Pancreas (tissue), 10 donors: ENCODE measurements at regions not wholly inside any gene's neighbourhood (a gene's known extent, or its start where the extent isn't known, plus 50 kb on each side); places are given as distances from the start of the nearest gene placed in this dataset.

Source experiments
- ATAC-seq, 4 donors: fragments of 200-7000 bp; cut with Tn5 transposase; one replicate each; pipeline versions ENCODE4 v1.8.0 to v1.9.1; 2020; ENCODE audit warnings: mild to moderate bottlenecking in 4 of 4, moderate library complexity in 4 of 4
- DNase-seq, 6 donors: peaks; one replicate each; pipeline ENCODE4 v3.0.0-alpha.2; 2020
- FAIRE-seq: peaks from 2 replicates; lab custom pipeline; 2012; peaks lifted over from hg19 to GRCh38; lab: Jason Lieb, UNC
- H3K27ac ChIP-seq, 4 donors: fragments of 200-600 bp; sonication (generic); 1 replicate in 3 of 4; 2 replicates in 1 of 4; pipeline versions ENCODE4 v1.5.0 to v1.8.0; 2020
- H3K27me3 ChIP-seq, 4 donors: fragments of 200-600 bp; one replicate each; pipeline ENCODE4 v1.8.0; 2021
- H3K36me3 ChIP-seq, 3 donors: fragments of 200-600 bp; sonication (generic) in 1 of 3; one replicate each; pipeline versions ENCODE4 v1.5.0 to v1.8.0; 2020 to 2021
- H3K4me1 ChIP-seq, 3 donors: fragments of 200-600 bp; one replicate each; pipeline ENCODE4 v1.8.0; 2021
- H3K4me3 ChIP-seq, 4 donors: fragments of 200-600 bp; sonication (generic) in 2 of 4; one replicate each; pipeline versions ENCODE4 v1.5.0 to v1.8.0; 2020 to 2021
- H3K9me3 ChIP-seq, 4 donors: fragments of 200-600 bp; one replicate each; pipeline ENCODE4 v1.8.0; 2021
- WGBS, 2 donors: extraction: QIAGEN DNeasy Blood & Tissue Kit; methylation state at CpG; one replicate each; pipeline ENCODE4 v1.1.7; 2013; 5-methylcytosine and 5-hydroxymethylcytosine counted together
- intact Hi-C, 3 donors: fragments of 100-400 bp; cut with DNase I; formaldehyde crosslinking; loops; one replicate each; pipeline versions ENCODE4 v1.11.1 to v1.14.2; 2022
- TF ChIP-seq, protein P1 (sequence below), 4 donors: fragments of 200-600 bp; sonication (generic) in 3 of 4; IDR thresholded peaks; one replicate each; pipeline versions ENCODE4 v1.5.0 to v1.8.0; 2021; ENCODE audit warnings: antibody characterized with exemption in 4 of 4
- donor health status: healthy with polysubstance abuse.
- donor health status: DM: no; HTN: no; CAD: no; lungs with moderate emphysema.
- donor health status: DM: no; HTN: no; CAD: no.
- donor health status: control.
- donor health status: control.
- donor health status: Bipolar disorder and iron deficiency.
- donor health status: DM: yes; HTN: yes; CAD: no.
- donor health status: DM: no; HTN: no; CAD: no.
- donor health status: DM: no; HTN: no; CAD: no.
- donor health status: DM: yes; HTN: yes; CAD: no.

DNA sequence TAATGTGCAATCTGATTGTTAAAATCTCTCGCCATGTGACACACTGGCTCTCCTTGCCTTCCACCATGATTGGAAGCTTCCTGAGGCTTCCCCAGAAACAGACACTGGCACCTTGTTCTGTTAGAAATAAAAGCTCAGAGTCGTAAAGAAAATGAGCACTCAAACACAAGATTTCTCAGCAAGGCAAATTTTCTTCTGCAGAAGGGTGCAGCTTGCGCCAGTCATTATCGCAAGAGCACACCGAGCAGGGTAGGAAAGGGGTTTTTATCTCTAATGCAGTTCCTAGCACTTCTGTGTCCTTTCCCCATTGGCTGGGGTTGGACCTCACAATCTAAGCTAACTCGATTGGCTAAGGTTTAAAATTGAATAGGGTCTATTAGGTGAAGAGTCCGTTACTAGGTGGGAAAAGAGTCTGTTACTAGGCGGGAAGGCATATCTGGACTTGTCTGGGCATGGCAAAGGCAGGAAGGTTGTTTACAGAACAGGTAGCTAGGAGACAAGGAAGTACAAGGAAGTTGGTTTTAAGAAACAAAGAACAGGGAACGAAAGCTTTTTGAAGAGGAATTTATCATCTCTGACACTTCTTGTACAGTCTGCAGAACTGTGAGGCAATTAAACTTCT, 62.6 kb upstream of the BICD1 start:
- WGBS, 2 donors, result 86 to 87% methylated on average over 9 of the region's 9 CpGs
- DNase-seq (no peak), ATAC-seq (no peak), FAIRE-seq (no peak)
- TF ChIP-seq, protein P1, sequence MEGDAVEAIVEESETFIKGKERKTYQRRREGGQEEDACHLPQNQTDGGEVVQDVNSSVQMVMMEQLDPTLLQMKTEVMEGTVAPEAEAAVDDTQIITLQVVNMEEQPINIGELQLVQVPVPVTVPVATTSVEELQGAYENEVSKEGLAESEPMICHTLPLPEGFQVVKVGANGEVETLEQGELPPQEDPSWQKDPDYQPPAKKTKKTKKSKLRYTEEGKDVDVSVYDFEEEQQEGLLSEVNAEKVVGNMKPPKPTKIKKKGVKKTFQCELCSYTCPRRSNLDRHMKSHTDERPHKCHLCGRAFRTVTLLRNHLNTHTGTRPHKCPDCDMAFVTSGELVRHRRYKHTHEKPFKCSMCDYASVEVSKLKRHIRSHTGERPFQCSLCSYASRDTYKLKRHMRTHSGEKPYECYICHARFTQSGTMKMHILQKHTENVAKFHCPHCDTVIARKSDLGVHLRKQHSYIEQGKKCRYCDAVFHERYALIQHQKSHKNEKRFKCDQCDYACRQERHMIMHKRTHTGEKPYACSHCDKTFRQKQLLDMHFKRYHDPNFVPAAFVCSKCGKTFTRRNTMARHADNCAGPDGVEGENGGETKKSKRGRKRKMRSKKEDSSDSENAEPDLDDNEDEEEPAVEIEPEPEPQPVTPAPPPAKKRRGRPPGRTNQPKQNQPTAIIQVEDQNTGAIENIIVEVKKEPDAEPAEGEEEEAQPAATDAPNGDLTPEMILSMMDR (IDR thresholded peaks at IDR 0.05), result no peak
- no peaks in the 10 kb centered on the region for H3K4me1 ChIP-seq
- H3K9me3 ChIP-seq, result no peaks in the 10 kb centered on the region
- intact Hi-C loops, result no loop called here
- no peaks in the 10 kb centered on the region for H3K36me3 ChIP-seq
- no peaks in the 10 kb centered on the region for H3K27me3 ChIP-seq
- H3K27ac ChIP-seq, result no peak overlapping the region
- H3K4me3 ChIP-seq, result no peak overlapping the region

DNA sequence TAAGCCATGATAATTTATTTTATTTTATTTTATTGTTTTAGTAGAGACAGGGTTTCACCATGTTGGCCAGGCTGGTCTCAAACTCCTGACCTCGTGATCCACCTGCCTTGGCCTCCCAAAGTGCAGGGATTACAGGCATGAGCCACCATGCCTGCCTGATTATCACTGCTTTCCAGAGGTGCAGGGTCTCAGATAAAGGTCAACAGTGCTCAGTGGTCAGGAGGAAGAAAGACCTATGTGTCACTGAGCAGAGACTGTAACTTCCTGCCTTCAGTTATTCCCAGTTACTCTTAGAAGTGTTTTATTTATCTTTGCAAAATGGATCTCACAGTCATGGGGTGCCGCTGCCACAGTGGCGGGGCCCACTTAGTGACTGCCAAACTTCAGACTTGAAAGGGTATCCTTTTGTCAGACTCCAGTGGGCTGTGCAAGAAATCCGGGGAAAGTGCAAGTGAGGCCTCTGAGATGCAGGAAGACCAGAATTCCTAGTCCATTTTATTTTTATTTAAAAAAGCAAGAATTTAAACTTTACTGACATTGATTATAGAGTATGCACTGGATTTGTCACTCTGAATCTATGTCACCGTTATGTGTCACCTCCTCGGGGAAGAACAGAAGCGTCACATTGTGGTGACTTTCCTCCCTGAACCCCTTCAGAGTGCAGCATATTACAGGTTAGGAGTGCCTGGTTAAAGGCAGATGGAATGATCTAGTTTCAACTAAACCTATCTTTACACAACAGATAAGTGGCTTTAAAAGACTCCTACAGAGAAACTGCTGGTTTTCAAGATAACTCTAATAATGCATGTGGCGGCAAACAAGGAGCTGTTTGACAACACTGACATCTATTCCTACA, 59.1 kb upstream of the BICD1 start:
- 84 to 87% methylated on average over 8 of the region's 8 CpGs for WGBS, 2 donors
- no peak for FAIRE-seq
- TF ChIP-seq, protein P1 (IDR thresholded peaks at IDR 0.05), result no peak

DNA sequence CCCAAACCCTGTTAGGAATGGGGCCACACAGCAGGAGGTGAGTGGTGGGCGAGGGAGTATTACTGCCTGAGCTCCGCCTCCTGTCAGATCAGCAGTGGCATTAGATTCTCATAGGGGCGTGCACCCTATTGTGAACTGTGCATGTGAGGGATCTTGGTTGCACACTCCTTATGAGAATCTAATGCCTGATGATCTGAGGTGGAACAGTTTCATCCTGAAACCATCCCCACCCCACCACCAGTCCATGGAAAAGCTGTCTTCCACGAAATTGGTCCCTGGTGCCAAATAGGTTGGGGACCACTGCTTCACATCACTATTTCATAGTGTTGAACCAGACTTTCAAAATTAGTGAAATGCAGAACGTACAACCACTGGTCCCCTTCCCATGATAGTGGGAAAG, 57.9 kb upstream of the BICD1 start:
- Histone ChIP-seq H3K4me3 (no peak overlapping the region), H3K36me3 (no peaks in the 10 kb centered on the region), H3K27me3 (no peaks in the 10 kb centered on the region), H3K27ac (no peak overlapping the region), H3K9me3 (no peaks in the 10 kb centered on the region), H3K4me1 (no peaks in the 10 kb centered on the region)
- TF ChIP-seq, protein P1 (IDR thresholded peaks at IDR 0.05), result no peak
- WGBS, 2 donors, result 86 to 90% methylated on average over 5 of the region's 5 CpGs
- FAIRE-seq (no peak), ATAC-seq (no peak), DNase-seq (no peak)
- intact Hi-C loops, result no loop called here

More for the DNA sequence above, 59.1 kb upstream of the BICD1 start:
- no peaks in the 10 kb centered on the region for H3K4me1 ChIP-seq
- H3K36me3 ChIP-seq, result no peaks in the 10 kb centered on the region
- H3K27ac ChIP-seq, result no peak overlapping the region
- intact Hi-C loops, result no loop called here
- H3K27me3 ChIP-seq, result no peaks in the 10 kb centered on the region
- no peak for ATAC-seq
- H3K9me3 ChIP-seq, result no peaks in the 10 kb centered on the region
- H3K4me3 ChIP-seq, result no peak overlapping the region
- no peak for DNase-seq

GRCh38 chr12:32049956-32050355, 56.7 kb upstream of the BICD1 start:
- H3K4me3 ChIP-seq, result no peak overlapping the region
- no peaks in the 10 kb centered on the region for H3K27me3 ChIP-seq
- no peaks in the 10 kb centered on the region for H3K9me3 ChIP-seq
- no peak for ATAC-seq
- intact Hi-C loops, result no loop called here
- FAIRE-seq, result no peak
- H3K27ac ChIP-seq, result no peak overlapping the region
- H3K36me3 ChIP-seq, result no peaks in the 10 kb centered on the region
- WGBS, 2 donors, result 66 to 73% methylated on average over 2 of the region's 2 CpGs
- DNase-seq, result no peak
- no peaks in the 10 kb centered on the region for H3K4me1 ChIP-seq
- TF ChIP-seq, protein P1 (IDR thresholded peaks at IDR 0.05), result no peak
